GM23248 (cell line): ENCODE measurements at regions not wholly inside any gene's neighbourhood (a gene's known extent, or its start where the extent isn't known, plus 50 kb on each side); places are given as distances from the start of the nearest gene placed in this dataset.
"Not testable (repeated sequence)": the region's sequence is repeated elsewhere in the genome, so short reads cannot be mapped to it uniquely, and the experiment has no call there.

Source experiments
- DNase-seq: peaks from one replicate; pipeline ENCODE4 v3.0.0-alpha.2; 2015
- H2AFZ ChIP-seq: fragments of 200-600 bp; sonication (generic); 2 replicates; pipeline ENCODE4 v1.6.1; 2016; ENCODE audit warnings: antibody characterized with exemption
- H3F3A ChIP-seq: fragments of 200-600 bp; sonication (generic); 2 replicates; pipeline ENCODE4 v1.6.1; 2016; ENCODE audit warnings: mild to moderate bottlenecking, antibody characterized with exemption, mixed run types; ENCODE audit not compliant: insufficient read depth
- H3K27ac ChIP-seq: fragments of 200-600 bp; sonication (generic); 2 replicates; pipeline ENCODE4 v1.5.1; 2016; ENCODE audit warnings: mild to moderate bottlenecking
- H3K27me3 ChIP-seq: fragments of 200-600 bp; sonication (generic); replicated peaks from 2 replicates; pipeline ENCODE4 v1.6.1; 2016; ENCODE audit warnings: mild to moderate bottlenecking; ENCODE audit not compliant: insufficient read depth
- H3K36me3 ChIP-seq: fragments of 200-600 bp; sonication (generic); 2 replicates; pipeline ENCODE4 v1.6.1; 2016; ENCODE audit warnings: low read depth, mild to moderate bottlenecking
- H3K4me1 ChIP-seq: fragments of 200-600 bp; sonication (generic); 2 replicates; pipeline ENCODE4 v1.6.1; 2016; ENCODE audit warnings: mild to moderate bottlenecking; ENCODE audit not compliant: insufficient read depth
- H3K4me2 ChIP-seq: fragments of 200-600 bp; sonication (generic); one replicate; pipeline ENCODE4 v1.6.1; 2016; ENCODE audit warnings: mild to moderate bottlenecking; ENCODE audit not compliant: unreplicated experiment
- H3K4me3 ChIP-seq: fragments of 200-600 bp; sonication (generic); 2 replicates; pipeline ENCODE4 v1.5.1; 2016; ENCODE audit warnings: mild to moderate bottlenecking
- H3K79me2 ChIP-seq: fragments of 200-600 bp; sonication (generic); 2 replicates; pipeline ENCODE4 v1.6.1; 2016; ENCODE audit warnings: mild to moderate bottlenecking; ENCODE audit not compliant: insufficient read depth
- H3K9ac ChIP-seq: fragments of 200-600 bp; sonication (generic); 2 replicates; pipeline ENCODE4 v1.6.1; 2016; ENCODE audit warnings: mild to moderate bottlenecking
- H3K9me2 ChIP-seq: fragments of 200-600 bp; sonication (generic); 2 replicates; pipeline ENCODE4 v1.6.1; 2016; ENCODE audit warnings: mixed run types, mild to moderate bottlenecking, moderate library complexity; ENCODE audit not compliant: insufficient read depth
- H3K9me3 ChIP-seq: fragments of 200-600 bp; sonication (generic); one replicate; pipeline ENCODE4 v1.6.1; 2017; ENCODE audit warnings: low read depth
- H4K20me1 ChIP-seq: fragments of 200-600 bp; sonication (generic); 2 replicates; pipeline ENCODE4 v1.6.0; 2016; ENCODE audit not compliant: insufficient read depth
- EZH2 ChIP-seq: fragments of 200-600 bp; sonication (generic); IDR thresholded peaks from 2 replicates; pipeline ENCODE4 v1.6.1; 2018; ENCODE audit warnings: antibody characterized with exemption, mild to moderate bottlenecking; ENCODE audit not compliant: insufficient read depth, poor library complexity, severe bottlenecking
- EZH2phosphoT487 ChIP-seq: fragments of 200-600 bp; sonication (generic); IDR thresholded peaks from 2 replicates; pipeline ENCODE4 v1.6.1; 2018; ENCODE audit warnings: antibody characterized with exemption, moderate library complexity, mild to moderate bottlenecking, low read depth; ENCODE audit not compliant: insufficient read depth
- WGBS, 2 experiments: methylation state at CpG; one replicate each; pipeline ENCODE4 v1.1.6; 2015 to 2017; ENCODE audit warnings: low lambda C conversion rate in 2 of 2, low coverage in 1 of 2; ENCODE audit errors: missing lambda C conversion rate in 2 of 2; 5-methylcytosine and 5-hydroxymethylcytosine counted together
- in situ Hi-C: fragments of 300-500 bp; cut with MboI; formaldehyde crosslinking; loops from 2 replicates; pipeline ENCODE4 v1.15.0; 2020

- Histone ChIP-seq H3K9me3 (no peaks in the 10 kb centered on the region), H3K4me2 (no peak overlapping the region), H3K27me3 (no peaks in the 10 kb centered on the region), H4K20me1 (no peaks in the 10 kb centered on the region), H3K4me3 (no peak overlapping the region), H3K9me2 (no peaks in the 10 kb centered on the region), H3K9ac (no peak overlapping the region), H3K36me3 (no peaks in the 10 kb centered on the region), H3K79me2 (no peaks in the 10 kb centered on the region), H3K4me1 (no peaks in the 10 kb centered on the region), H3K27ac (no peak overlapping the region), H2AFZ (no peak overlapping the region), H3F3A (no peaks in the 10 kb centered on the region)
- 11 to 15% methylated on average over 2 of the region's 2 CpGs for WGBS, 2 experiments
- in situ Hi-C loops, result no loop called here
- DNase-seq, result no peak
- TF ChIP-seq EZH2 (no peak), EZH2phosphoT487 (no peak)
These were observed 976.6 kb upstream of the SEMA6A start for GRCh38 chr5:117551236-117551635.

DNA sequence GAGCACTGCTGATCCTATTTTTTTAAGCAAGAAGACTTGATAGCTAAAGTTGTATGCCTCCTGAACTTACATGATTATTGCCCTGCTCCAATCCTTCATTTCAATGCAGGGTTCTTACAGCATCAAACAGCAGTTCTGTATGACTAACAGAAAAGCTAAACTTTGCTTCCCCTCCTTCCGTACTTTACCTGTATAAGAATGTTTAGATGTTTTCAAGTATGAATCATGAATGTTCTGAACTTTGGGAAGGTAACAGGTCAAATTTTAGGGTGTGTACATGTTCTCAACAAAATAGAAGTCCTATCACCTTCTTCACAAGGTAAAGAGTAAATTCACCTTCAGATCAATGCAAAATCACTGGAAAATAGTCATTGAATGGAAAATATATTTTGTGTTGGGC lies 972.6 kb upstream of the SEMA6A start:
- H2AFZ ChIP-seq, result no peak overlapping the region
- in situ Hi-C loops, result no loop called here
- H3K9me2 ChIP-seq, result no peaks in the 10 kb centered on the region
- DNase-seq, result no peak
- H3K4me2 ChIP-seq, result no peak overlapping the region
- H3K4me3 ChIP-seq, result no peak overlapping the region
- no peaks in the 10 kb centered on the region for H4K20me1 ChIP-seq
- no peak overlapping the region for H3K27ac ChIP-seq
- WGBS, 2 experiments, result 12 to 21% methylated on average over 1 of the region's 1 CpG
- no peaks in the 10 kb centered on the region for H3K79me2 ChIP-seq
- no peaks in the 10 kb centered on the region for H3K36me3 ChIP-seq
- no peaks in the 10 kb centered on the region for H3F3A ChIP-seq
- no peaks in the 10 kb centered on the region for H3K9me3 ChIP-seq
- TF ChIP-seq EZH2phosphoT487 (no peak), EZH2 (no peak)
- no peak overlapping the region for H3K9ac ChIP-seq
- no peaks in the 10 kb centered on the region for H3K27me3 ChIP-seq
- no peaks in the 10 kb centered on the region for H3K4me1 ChIP-seq

DNA sequence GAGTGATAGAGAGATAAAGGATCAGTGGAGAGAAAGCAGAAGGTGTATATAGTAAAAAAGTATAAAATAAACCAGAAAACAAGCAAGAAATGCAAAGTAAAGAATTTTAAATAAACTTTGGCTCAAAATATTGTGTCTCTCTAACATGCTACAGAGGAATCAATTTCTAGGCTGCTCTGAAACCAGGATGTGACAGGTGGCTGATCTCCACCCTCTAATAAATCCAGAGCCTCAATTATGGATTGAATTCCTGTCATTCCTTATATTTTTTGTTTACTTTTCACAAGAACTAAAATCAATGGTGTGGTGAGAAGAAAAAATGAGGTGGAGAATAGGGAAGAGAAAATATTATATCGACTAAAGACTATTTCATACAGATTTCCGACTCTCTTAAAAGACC lies 965.1 kb upstream of the SEMA6A start:
- Histone ChIP-seq H3K4me3 (no peak overlapping the region), H3K27ac (no peak overlapping the region), H3K9me3 (no peaks in the 10 kb centered on the region), H3K36me3 (no peaks in the 10 kb centered on the region), H3K27me3 (no peaks in the 10 kb centered on the region), H4K20me1 (no peaks in the 10 kb centered on the region), H3K9ac (no peak overlapping the region), H2AFZ (no peak overlapping the region), H3K4me2 (no peak overlapping the region), H3F3A (no peaks in the 10 kb centered on the region), H3K9me2 (no peaks in the 10 kb centered on the region), H3K79me2 (no peaks in the 10 kb centered on the region), H3K4me1 (no peaks in the 10 kb centered on the region)
- WGBS, 2 experiments, result 18 to 20% methylated on average over 2 of the region's 2 CpGs
- TF ChIP-seq EZH2phosphoT487, result no peak
- no peak for TF ChIP-seq EZH2
- no peak for DNase-seq
- in situ Hi-C loops, result no loop called here

GRCh38 chr5:117533792-117534191 lies 959.2 kb upstream of the SEMA6A start:
- no peaks in the 10 kb centered on the region for H3K27me3 ChIP-seq
- H3K9me2 ChIP-seq, result no peaks in the 10 kb centered on the region
- H2AFZ ChIP-seq, result no peak overlapping the region
- no peaks in the 10 kb centered on the region for H3F3A ChIP-seq
- no peaks in the 10 kb centered on the region for H3K9me3 ChIP-seq
- no peak for DNase-seq
- H3K4me3 ChIP-seq, result no peak overlapping the region
- H3K27ac ChIP-seq, result no peak overlapping the region
- WGBS, 2 experiments, result 75 to 78% methylated on average over 2 of the region's 2 CpGs
- H3K9ac ChIP-seq, result no peak overlapping the region
- TF ChIP-seq EZH2phosphoT487, result no peak
- no peak for TF ChIP-seq EZH2
- no peak overlapping the region for H3K4me2 ChIP-seq
- no peaks in the 10 kb centered on the region for H3K4me1 ChIP-seq
- H3K36me3 ChIP-seq, result no peaks in the 10 kb centered on the region
- no peaks in the 10 kb centered on the region for H4K20me1 ChIP-seq
- in situ Hi-C loops, result no loop called here
- H3K79me2 ChIP-seq, result no peaks in the 10 kb centered on the region

DNA sequence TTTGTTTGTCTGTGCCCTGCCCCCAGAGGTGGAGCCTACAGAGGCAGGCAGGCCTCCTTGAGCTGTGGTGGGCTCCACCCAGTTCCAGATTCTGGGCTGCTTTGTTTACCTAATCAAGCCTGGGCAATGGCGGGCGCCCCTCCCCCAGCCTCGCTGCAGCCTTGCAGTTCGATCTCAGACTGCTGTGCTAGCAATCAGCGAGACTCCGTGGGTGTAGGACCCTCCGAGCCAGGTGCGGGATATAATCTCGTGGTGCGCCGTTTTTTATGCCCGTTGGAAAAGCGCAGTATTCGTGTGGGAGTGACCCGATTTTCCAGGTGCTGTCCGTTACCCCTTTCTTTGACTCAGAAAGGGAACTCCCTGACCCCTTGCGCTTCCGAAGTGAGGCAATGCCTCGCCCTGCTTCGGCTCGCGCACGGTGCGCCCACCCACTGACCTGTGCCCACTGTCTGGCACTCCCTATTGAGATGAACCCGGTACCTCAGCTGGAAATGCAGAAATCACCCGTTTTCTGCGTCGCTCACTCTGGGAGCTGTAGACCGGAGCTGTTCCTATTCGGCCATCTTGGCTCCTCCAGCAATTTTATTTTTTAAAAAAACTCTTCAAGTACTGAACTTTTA lies 958.5 kb upstream of the SEMA6A start:
- H2AFZ ChIP-seq, H3K9me3 ChIP-seq, H3K9ac ChIP-seq, H3K9me2 ChIP-seq, H3K36me3 ChIP-seq, in situ Hi-C loops, H3K27ac ChIP-seq, DNase-seq, H3K79me2 ChIP-seq, H3K4me3 ChIP-seq, H4K20me1 ChIP-seq, H3K27me3 ChIP-seq, H3K4me2 ChIP-seq, H3K4me1 ChIP-seq, H3F3A ChIP-seq: not testable (repeated sequence)
- 78 to 81% methylated on average over 29 to 30 of the region's 30 CpGs for WGBS, 2 experiments
